Trophoblast cell (in vitro differentiated cells and primary cell): ENCODE measurements at regions not wholly inside any gene's neighbourhood (a gene's known extent, or its start where the extent isn't known, plus 50 kb on each side); places are given as distances from the start of the nearest gene placed in this dataset.

ENCODE experiments used
- DNase-seq, 2 donors: peaks; one replicate each; pipeline ENCODE4 v3.0.0-alpha.2; 2016
- H2AFZ ChIP-seq: 2 replicates; pipeline ENCODE4 v1.6.1; 2013; ENCODE audit warnings: low read length, moderate library complexity, mild to moderate bottlenecking; ENCODE audit not compliant: insufficient read depth, poor library complexity
- H2AK5ac ChIP-seq: 2 replicates; pipeline ENCODE4 v1.6.1; 2013; ENCODE audit warnings: mild to moderate bottlenecking, low read length
- H2BK120ac ChIP-seq: 2 replicates; pipeline ENCODE4 v1.6.1; 2013; ENCODE audit warnings: low read length, mild to moderate bottlenecking, moderate library complexity; ENCODE audit not compliant: insufficient read depth, poor library complexity
- H2BK12ac ChIP-seq: 2 replicates; pipeline ENCODE4 v1.6.1; 2013; ENCODE audit warnings: mild to moderate bottlenecking, low read length, moderate library complexity
- H2BK5ac ChIP-seq: 2 replicates; pipeline ENCODE4 v1.6.1; 2013; ENCODE audit warnings: low read length, low read depth, moderate library complexity, mild to moderate bottlenecking; ENCODE audit not compliant: poor library complexity
- H3K14ac ChIP-seq: 2 replicates; pipeline ENCODE4 v1.6.1; 2013; ENCODE audit warnings: mild to moderate bottlenecking, low read length
- H3K18ac ChIP-seq: 2 replicates; pipeline ENCODE4 v1.6.1; 2013; ENCODE audit warnings: mild to moderate bottlenecking, low read length
- H3K23ac ChIP-seq: 2 replicates; pipeline ENCODE4 v1.6.1; 2013; ENCODE audit warnings: low read length
- H3K27ac ChIP-seq: 2 replicates; pipeline ENCODE4 v1.5.1; 2013; ENCODE audit warnings: low read depth, mild to moderate bottlenecking, inconsistent platforms, low read length, moderate library complexity
- H3K27me3 ChIP-seq: 2 replicates; pipeline ENCODE4 v1.6.1; 2013; ENCODE audit warnings: inconsistent platforms, mild to moderate bottlenecking, low read length, moderate library complexity; ENCODE audit not compliant: insufficient read depth
- H3K36me3 ChIP-seq, 2 experiments: 1 replicate in 1 of 2; 2 replicates in 1 of 2; pipeline ENCODE4 v1.6.1; 2013; ENCODE audit warnings: low read length in 2 of 2, mild to moderate bottlenecking in 2 of 2, moderate library complexity in 1 of 2; ENCODE audit not compliant: insufficient read depth in 2 of 2, control insufficient read depth in 1 of 2
- H3K4ac ChIP-seq: 2 replicates; pipeline ENCODE4 v1.6.1; 2013; ENCODE audit warnings: low read depth, mild to moderate bottlenecking, low read length, moderate library complexity
- H3K4me1 ChIP-seq, 2 experiments: 1 replicate in 1 of 2; 2 replicates in 1 of 2; pipeline ENCODE4 v1.6.1; 2013; ENCODE audit warnings: low read length in 2 of 2, mild to moderate bottlenecking in 2 of 2, moderate library complexity in 1 of 2; ENCODE audit not compliant: insufficient read depth in 2 of 2, control insufficient read depth in 1 of 2
- H3K4me2 ChIP-seq: 2 replicates; pipeline ENCODE4 v1.6.1; 2013; ENCODE audit warnings: inconsistent platforms, mild to moderate bottlenecking, low read length, moderate library complexity
- H3K4me3 ChIP-seq: 2 replicates; pipeline ENCODE4 v1.5.1; 2013; ENCODE audit warnings: mild to moderate bottlenecking, low read depth, low read length, inconsistent platforms
- H3K79me1 ChIP-seq: one replicate; pipeline ENCODE4 v1.6.1; 2013; ENCODE audit warnings: low read length
- H3K79me2 ChIP-seq: 2 replicates; pipeline ENCODE4 v1.6.1; 2013; ENCODE audit warnings: low read length, mild to moderate bottlenecking; ENCODE audit not compliant: control insufficient read depth, insufficient read depth, poor library complexity
- H3K9ac ChIP-seq: 2 replicates; pipeline ENCODE4 v1.6.1; 2013; ENCODE audit warnings: mild to moderate bottlenecking, low read length
- H3K9me3 ChIP-seq: 2 replicates; pipeline ENCODE4 v1.6.1; 2013; ENCODE audit warnings: low read depth, mild to moderate bottlenecking, control low read depth, inconsistent platforms, low read length; ENCODE audit not compliant: insufficient read depth
- H4K12ac ChIP-seq: 2 replicates; pipeline ENCODE4 v1.6.1; 2013; ENCODE audit warnings: low read depth, mild to moderate bottlenecking, low read length, moderate library complexity
- H4K8ac ChIP-seq: 2 replicates; pipeline ENCODE4 v1.6.1; 2013; ENCODE audit warnings: low read depth, mild to moderate bottlenecking, low read length, moderate library complexity
- H4K91ac ChIP-seq: one replicate; pipeline ENCODE4 v1.6.1; 2013; ENCODE audit warnings: low read depth, mild to moderate bottlenecking, low read length, moderate library complexity
- WGBS: extraction: QIAGEN DNeasy Blood & Tissue Kit; methylation state at CpG from one replicate; pipeline ENCODE4 v1.1.7; 2013; ENCODE audit warnings: missing lambda C conversion rate; ENCODE audit not compliant: insufficient read length, insufficient coverage; ENCODE audit errors: extremely low coverage; 5-methylcytosine and 5-hydroxymethylcytosine counted together

GRCh38 chr5:3929799-3930198, 334.2 kb downstream of the IRX1 start:
- H2AK5ac ChIP-seq = no peak overlapping the region
- no peak overlapping the region for H2BK120ac ChIP-seq
- peaks cover 2% of the 10 kb centered on the region for H3K9me3 ChIP-seq
- no peak overlapping the region for H3K18ac ChIP-seq
- no peak for DNase-seq
- H3K36me3 ChIP-seq = no peaks in the 10 kb centered on the region
- no peaks in the 10 kb centered on the region for H3K79me1 ChIP-seq
- no peak overlapping the region for H3K23ac ChIP-seq
- no CpG with 5 or more reads among the region's 6 CpGs for WGBS
- H4K12ac ChIP-seq = no peak overlapping the region
- no peaks in the 10 kb centered on the region for H3K4me1 ChIP-seq
- no peak overlapping the region for H3K4me2 ChIP-seq
- no peaks in the 10 kb centered on the region for H3K27me3 ChIP-seq
- no peaks in the 10 kb centered on the region for H3K79me2 ChIP-seq
- no peak overlapping the region for H2AFZ ChIP-seq
- H3K4me3 ChIP-seq = no peak overlapping the region
- no peak overlapping the region for H4K8ac ChIP-seq
- H3K9ac ChIP-seq = no peak overlapping the region
- H3K4ac ChIP-seq = no peak overlapping the region
- no peak overlapping the region for H4K91ac ChIP-seq
- H3K14ac ChIP-seq = no peak overlapping the region
- H2BK5ac ChIP-seq = no peak overlapping the region
- no peak overlapping the region for H2BK12ac ChIP-seq
- no peak overlapping the region for H3K27ac ChIP-seq

GRCh38 chr5:3931976-3932375, 336.3 kb downstream of the IRX1 start:
- H4K91ac ChIP-seq = no peak overlapping the region
- no peaks in the 10 kb centered on the region for H3K79me2 ChIP-seq
- no peaks in the 10 kb centered on the region for H3K36me3 ChIP-seq
- no peak overlapping the region for H2AK5ac ChIP-seq
- no peak for DNase-seq
- no peak overlapping the region for H2BK5ac ChIP-seq
- H3K79me1 ChIP-seq = no peaks in the 10 kb centered on the region
- H3K4me3 ChIP-seq = no peak overlapping the region
- H3K9ac ChIP-seq = no peak overlapping the region
- no peak overlapping the region for H3K27ac ChIP-seq
- no peak overlapping the region for H4K8ac ChIP-seq
- no peak overlapping the region for H2AFZ ChIP-seq
- H4K12ac ChIP-seq = no peak overlapping the region
- no peak overlapping the region for H3K4me2 ChIP-seq
- H3K14ac ChIP-seq = no peak overlapping the region
- no CpG with 5 or more reads among the region's 17 CpGs for WGBS
- no peak overlapping the region for H3K4ac ChIP-seq
- H3K9me3 ChIP-seq = peaks cover 2% of the 10 kb centered on the region
- no peaks in the 10 kb centered on the region for H3K27me3 ChIP-seq
- no peak overlapping the region for H2BK12ac ChIP-seq
- H3K18ac ChIP-seq = no peak overlapping the region
- H3K23ac ChIP-seq = no peak overlapping the region
- no peak overlapping the region for H2BK120ac ChIP-seq
- H3K4me1 ChIP-seq = no peaks in the 10 kb centered on the region

- H2BK12ac ChIP-seq = no peak overlapping the region
- H3K9me3 ChIP-seq = peaks cover 2% of the 10 kb centered on the region
These were observed 337.9 kb downstream of the IRX1 start for GRCh38 chr5:3933536-3933935.

GRCh38 chr5:3933966-3934365, 338.3 kb downstream of the IRX1 start:
- no peak overlapping the region for H2AFZ ChIP-seq
- no peak overlapping the region for H4K8ac ChIP-seq
- no peak overlapping the region for H4K91ac ChIP-seq
- DNase-seq = no peak
- no peaks in the 10 kb centered on the region for H3K4me1 ChIP-seq
- no peak overlapping the region for H3K4me3 ChIP-seq
- H3K4ac ChIP-seq = no peak overlapping the region
- H2BK120ac ChIP-seq = no peak overlapping the region
- H3K79me1 ChIP-seq = no peaks in the 10 kb centered on the region
- no peak overlapping the region for H3K14ac ChIP-seq
- peaks cover 2% of the 10 kb centered on the region for H3K9me3 ChIP-seq
- no peaks in the 10 kb centered on the region for H3K79me2 ChIP-seq
- H2BK5ac ChIP-seq = no peak overlapping the region
- H3K9ac ChIP-seq = no peak overlapping the region
- H3K4me2 ChIP-seq = no peak overlapping the region
- WGBS = no CpG with 5 or more reads among the region's 2 CpGs
- H3K18ac ChIP-seq = no peak overlapping the region
- H3K23ac ChIP-seq = no peak overlapping the region
- H2AK5ac ChIP-seq = no peak overlapping the region
- no peak overlapping the region for H4K12ac ChIP-seq
- no peaks in the 10 kb centered on the region for H3K36me3 ChIP-seq
- no peak overlapping the region for H3K27ac ChIP-seq
- H2BK12ac ChIP-seq = no peak overlapping the region
- no peaks in the 10 kb centered on the region for H3K27me3 ChIP-seq

More at GRCh38 chr5:3933536-3933935, 337.9 kb downstream of the IRX1 start:
- Histone ChIP-seq H2AK5ac (no peak overlapping the region), H3K9ac (no peak overlapping the region), H3K4me2 (no peak overlapping the region), H3K27ac (no peak overlapping the region), H3K14ac (no peak overlapping the region), H3K4ac (no peak overlapping the region), H2BK5ac (no peak overlapping the region), H3K18ac (no peak overlapping the region), H3K4me1 (no peaks in the 10 kb centered on the region), H3K79me2 (no peaks in the 10 kb centered on the region), H3K23ac (no peak overlapping the region), H2AFZ (no peak overlapping the region), H4K8ac (no peak overlapping the region), H4K91ac (no peak overlapping the region), H3K4me3 (no peak overlapping the region), H3K79me1 (no peaks in the 10 kb centered on the region), H4K12ac (no peak overlapping the region), H2BK120ac (no peak overlapping the region), H3K36me3 (no peaks in the 10 kb centered on the region), H3K27me3 (no peaks in the 10 kb centered on the region)
- WGBS = no CpG with 5 or more reads among the region's 4 CpGs
- no peak for DNase-seq
